Osteoblast (primary cell): ENCODE measurements at regions not wholly inside any gene's neighbourhood (a gene's known extent, or its start where the extent isn't known, plus 50 kb on each side); places are given as distances from the start of the nearest gene placed in this dataset.

Source experiments
- DNase-seq: peaks from one replicate; pipeline ENCODE4 v3.0.0; 2011; ENCODE audit warnings: low spot score, mixed read lengths; ENCODE audit not compliant: insufficient read length; ENCODE audit errors: missing footprints
- H2AFZ ChIP-seq: 2 replicates; pipeline ENCODE4 v1.6.0; 2011; ENCODE audit warnings: mild to moderate bottlenecking, low read length
- H3K27ac ChIP-seq: 2 replicates; pipeline ENCODE4 v1.5.1; 2011; ENCODE audit warnings: mild to moderate bottlenecking, low read depth, low read length, moderate library complexity
- H3K27me3 ChIP-seq: 2 replicates; pipeline ENCODE4 v1.6.0; 2012; ENCODE audit warnings: mild to moderate bottlenecking, control low read depth, inconsistent platforms, low read length, moderate library complexity; ENCODE audit not compliant: insufficient read depth
- H3K36me3 ChIP-seq: 2 replicates; pipeline ENCODE4 v1.5.1; 2011; ENCODE audit warnings: mild to moderate bottlenecking, low read length, control low read depth, moderate library complexity; ENCODE audit not compliant: insufficient read depth
- H3K4me1 ChIP-seq: 2 replicates; pipeline ENCODE4 v1.5.1; 2011; ENCODE audit warnings: mild to moderate bottlenecking, low read length, control low read depth, moderate library complexity; ENCODE audit not compliant: insufficient read depth
- H3K4me2 ChIP-seq: 2 replicates; pipeline ENCODE4 v1.6.0; 2011; ENCODE audit warnings: mild to moderate bottlenecking, low read length; ENCODE audit not compliant: insufficient read depth
- H3K4me3 ChIP-seq: fragments of 200-600 bp; sonication (generic); 3 replicates; pipeline ENCODE4 v1.5.1; 2012; ENCODE audit warnings: mild to moderate bottlenecking, low read length, inconsistent platforms; ENCODE audit not compliant: insufficient read depth
- H3K79me2 ChIP-seq: 2 replicates; pipeline ENCODE4 v1.6.0; 2012; ENCODE audit warnings: mild to moderate bottlenecking, low read length, control low read depth, inconsistent platforms; ENCODE audit not compliant: insufficient read depth
- H3K9me3 ChIP-seq: 2 replicates; pipeline ENCODE4 v1.5.1; 2011; ENCODE audit warnings: low read depth, low read length, control low read depth
- H4K20me1 ChIP-seq: 2 replicates; pipeline ENCODE4 v1.6.0; 2012; ENCODE audit warnings: mild to moderate bottlenecking, low read length, control low read depth; ENCODE audit not compliant: insufficient read depth
- TF ChIP-seq, protein P1 (sequence below): IDR thresholded peaks from 2 replicates; pipeline ENCODE4 v1.5.1; 2011; ENCODE audit warnings: mild to moderate bottlenecking, low read depth, low read length, moderate library complexity; ENCODE audit errors: extremely low read depth

DNA sequence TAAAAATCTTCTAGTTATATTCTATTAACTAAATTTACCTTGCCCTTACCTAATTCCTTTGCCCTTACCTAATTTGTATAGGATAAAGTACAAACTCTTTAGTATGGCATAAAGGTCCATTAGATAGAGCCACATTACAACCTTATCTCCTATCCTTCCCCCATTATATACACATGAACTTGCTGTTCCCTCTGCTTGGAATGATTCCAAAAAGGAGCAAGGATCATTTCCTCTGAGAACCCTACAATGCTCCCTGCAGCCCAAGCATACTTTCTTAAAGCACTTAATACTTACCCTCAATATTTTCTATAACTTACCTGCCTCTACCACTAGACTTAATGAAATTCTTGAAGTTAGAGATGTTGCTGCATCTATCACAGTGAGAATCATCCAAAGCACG lies 118.9 kb upstream of the CCDC54 start:
- Histone ChIP-seq H3K27ac (no peak overlapping the region), H3K4me2 (no peak overlapping the region), H2AFZ (no peak overlapping the region), H3K4me1 (peaks cover 7% of the 10 kb centered on the region), H3K4me3 (no peak overlapping the region), H4K20me1 (no peaks in the 10 kb centered on the region), H3K36me3 (no peaks in the 10 kb centered on the region), H3K27me3 (no peaks in the 10 kb centered on the region), H3K79me2 (no peaks in the 10 kb centered on the region), H3K9me3 (no peaks in the 10 kb centered on the region)
- TF ChIP-seq, protein P1, sequence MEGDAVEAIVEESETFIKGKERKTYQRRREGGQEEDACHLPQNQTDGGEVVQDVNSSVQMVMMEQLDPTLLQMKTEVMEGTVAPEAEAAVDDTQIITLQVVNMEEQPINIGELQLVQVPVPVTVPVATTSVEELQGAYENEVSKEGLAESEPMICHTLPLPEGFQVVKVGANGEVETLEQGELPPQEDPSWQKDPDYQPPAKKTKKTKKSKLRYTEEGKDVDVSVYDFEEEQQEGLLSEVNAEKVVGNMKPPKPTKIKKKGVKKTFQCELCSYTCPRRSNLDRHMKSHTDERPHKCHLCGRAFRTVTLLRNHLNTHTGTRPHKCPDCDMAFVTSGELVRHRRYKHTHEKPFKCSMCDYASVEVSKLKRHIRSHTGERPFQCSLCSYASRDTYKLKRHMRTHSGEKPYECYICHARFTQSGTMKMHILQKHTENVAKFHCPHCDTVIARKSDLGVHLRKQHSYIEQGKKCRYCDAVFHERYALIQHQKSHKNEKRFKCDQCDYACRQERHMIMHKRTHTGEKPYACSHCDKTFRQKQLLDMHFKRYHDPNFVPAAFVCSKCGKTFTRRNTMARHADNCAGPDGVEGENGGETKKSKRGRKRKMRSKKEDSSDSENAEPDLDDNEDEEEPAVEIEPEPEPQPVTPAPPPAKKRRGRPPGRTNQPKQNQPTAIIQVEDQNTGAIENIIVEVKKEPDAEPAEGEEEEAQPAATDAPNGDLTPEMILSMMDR = no peak
- DNase-seq = no peak

DNA sequence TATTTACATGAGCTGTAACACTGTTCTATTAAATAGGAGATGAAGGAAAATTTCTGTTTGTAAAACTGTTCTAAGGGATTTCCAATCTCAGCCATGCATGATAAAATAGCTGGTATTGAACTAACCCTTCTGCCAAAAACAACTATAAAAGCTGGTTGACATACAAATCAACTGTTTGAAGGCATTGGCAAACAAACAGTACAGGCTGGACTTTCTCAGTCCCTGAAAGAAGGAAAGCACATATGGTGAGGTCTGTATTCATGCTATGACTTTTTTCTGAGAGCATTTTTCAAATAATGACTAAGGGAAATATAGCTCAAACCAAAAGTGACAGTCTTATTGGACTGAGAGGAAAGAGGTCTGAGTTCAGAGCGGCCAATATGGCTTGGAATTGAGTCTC lies 117.0 kb upstream of the CCDC54 start:
- TF ChIP-seq, protein P1 = no peak
- Histone ChIP-seq H3K4me1 (peaks cover 7% of the 10 kb centered on the region), H3K4me2 (no peak overlapping the region), H3K36me3 (no peaks in the 10 kb centered on the region), H3K27me3 (no peaks in the 10 kb centered on the region), H3K27ac (no peak overlapping the region), H2AFZ (no peak overlapping the region), H4K20me1 (no peaks in the 10 kb centered on the region), H3K9me3 (no peaks in the 10 kb centered on the region), H3K4me3 (no peak overlapping the region), H3K79me2 (no peaks in the 10 kb centered on the region)
- no peak for DNase-seq

DNA sequence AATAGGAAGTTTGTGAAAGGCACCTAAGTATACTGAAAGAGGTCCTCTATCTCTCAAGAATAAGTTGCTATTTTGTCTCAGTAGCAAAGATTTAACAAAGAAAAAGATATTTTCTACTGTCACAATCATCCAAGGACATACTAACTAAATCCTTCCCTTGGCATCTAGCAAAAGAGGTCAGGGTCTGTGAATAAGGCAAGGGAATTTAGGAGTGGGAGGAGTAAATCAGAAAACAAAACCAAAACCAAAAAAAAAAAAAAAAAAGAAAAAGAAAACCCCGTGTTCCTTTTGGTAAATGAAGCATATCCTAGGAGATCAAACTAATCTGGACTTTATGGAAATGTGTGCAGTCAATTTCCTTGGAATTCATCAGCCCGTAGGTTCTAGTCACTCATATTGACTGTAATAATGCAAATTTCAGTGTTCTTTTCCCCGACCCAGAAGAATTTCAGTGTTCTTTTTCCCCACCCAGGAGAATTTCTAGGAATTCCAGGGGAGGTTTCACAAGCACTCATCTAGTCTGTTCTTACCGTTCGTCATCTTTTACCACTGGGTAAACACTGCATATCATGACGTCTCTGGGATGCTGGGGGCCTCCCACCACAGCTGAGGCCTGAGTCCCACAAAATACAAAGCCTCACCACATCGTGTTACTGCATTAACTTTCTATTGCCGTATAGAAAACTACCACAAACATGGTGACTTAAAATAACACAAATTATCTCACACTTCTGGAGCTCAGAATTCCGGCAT lies 113.8 kb upstream of the CCDC54 start:
- no peak for DNase-seq
- Histone ChIP-seq H3K27ac (peak overlapping the region; percentile 42), H2AFZ (peak overlapping the region; percentile 70)

DNA sequence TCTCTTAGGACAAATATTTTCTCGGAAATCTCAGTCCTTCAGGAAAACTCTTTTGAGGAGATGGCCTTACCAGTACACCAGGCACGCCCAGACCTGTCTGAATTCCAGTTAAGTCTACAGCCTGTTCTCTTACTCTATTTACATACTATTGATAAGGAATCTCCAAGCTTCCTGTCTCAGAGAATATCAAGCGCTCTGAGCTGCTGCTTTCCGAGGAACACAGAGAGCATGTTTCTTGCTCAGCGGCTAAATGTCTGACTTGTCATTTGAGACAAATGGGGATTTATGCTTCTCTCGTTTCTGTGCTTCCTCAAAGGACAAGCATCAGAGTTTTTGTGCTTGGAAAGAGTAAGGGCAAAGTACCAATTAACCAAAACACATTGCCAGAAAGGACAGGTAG lies 112.4 kb upstream of the CCDC54 start:
- TF ChIP-seq, protein P1 = no peak
- peak overlapping the region; percentile 1 for H2AFZ ChIP-seq
- H3K4me3 ChIP-seq = no peak overlapping the region
- H3K4me2 ChIP-seq = no peak overlapping the region
- H3K27ac ChIP-seq = no peak overlapping the region
- DNase-seq = no peak
- H3K79me2 ChIP-seq = no peaks in the 10 kb centered on the region
- no peaks in the 10 kb centered on the region for H4K20me1 ChIP-seq
- H3K9me3 ChIP-seq = no peaks in the 10 kb centered on the region
- H3K4me1 ChIP-seq = peaks cover 7% of the 10 kb centered on the region
- H3K27me3 ChIP-seq = no peaks in the 10 kb centered on the region
- no peaks in the 10 kb centered on the region for H3K36me3 ChIP-seq

More for the DNA sequence above, 113.8 kb upstream of the CCDC54 start:
- Histone ChIP-seq H3K4me1 (peaks cover 7% of the 10 kb centered on the region), H3K4me3 (peak overlapping the region; percentile 61), H3K9me3 (no peaks in the 10 kb centered on the region), H4K20me1 (no peaks in the 10 kb centered on the region), H3K27me3 (no peaks in the 10 kb centered on the region), H3K36me3 (no peaks in the 10 kb centered on the region), H3K4me2 (peak overlapping the region; percentile 70), H3K79me2 (no peaks in the 10 kb centered on the region)
- TF ChIP-seq, protein P1 = no peak
